Keratinocyte (primary cell): ENCODE measurements at regions not wholly inside any gene's neighbourhood (a gene's known extent, or its start where the extent isn't known, plus 50 kb on each side); places are given as distances from the start of the nearest gene placed in this dataset.

ENCODE experiments used
- EZH2 ChIP-seq: IDR thresholded peaks from one replicate; pipeline ENCODE4 v1.6.1; 2012; ENCODE audit warnings: inconsistent platforms, mild to moderate bottlenecking, low read length, moderate library complexity
- TF ChIP-seq, protein P1 (sequence below), 3 experiments: IDR thresholded peaks in 1 of 3; conservative IDR thresholded peaks in 1 of 3; optimal IDR thresholded peaks in 1 of 3; 2 replicates in 2 of 3; 3 replicates in 1 of 3; pipeline versions ENCODE3 to v1.5.1; 2011; ENCODE audit warnings: low read length in 3 of 3, mild to moderate bottlenecking in 3 of 3, moderate library complexity in 2 of 3, control low read depth in 1 of 3, inconsistent platforms in 1 of 3; ENCODE audit not compliant: insufficient read depth in 2 of 3; ENCODE audit errors: extremely low read depth in 1 of 3

- TF ChIP-seq, protein P1, sequence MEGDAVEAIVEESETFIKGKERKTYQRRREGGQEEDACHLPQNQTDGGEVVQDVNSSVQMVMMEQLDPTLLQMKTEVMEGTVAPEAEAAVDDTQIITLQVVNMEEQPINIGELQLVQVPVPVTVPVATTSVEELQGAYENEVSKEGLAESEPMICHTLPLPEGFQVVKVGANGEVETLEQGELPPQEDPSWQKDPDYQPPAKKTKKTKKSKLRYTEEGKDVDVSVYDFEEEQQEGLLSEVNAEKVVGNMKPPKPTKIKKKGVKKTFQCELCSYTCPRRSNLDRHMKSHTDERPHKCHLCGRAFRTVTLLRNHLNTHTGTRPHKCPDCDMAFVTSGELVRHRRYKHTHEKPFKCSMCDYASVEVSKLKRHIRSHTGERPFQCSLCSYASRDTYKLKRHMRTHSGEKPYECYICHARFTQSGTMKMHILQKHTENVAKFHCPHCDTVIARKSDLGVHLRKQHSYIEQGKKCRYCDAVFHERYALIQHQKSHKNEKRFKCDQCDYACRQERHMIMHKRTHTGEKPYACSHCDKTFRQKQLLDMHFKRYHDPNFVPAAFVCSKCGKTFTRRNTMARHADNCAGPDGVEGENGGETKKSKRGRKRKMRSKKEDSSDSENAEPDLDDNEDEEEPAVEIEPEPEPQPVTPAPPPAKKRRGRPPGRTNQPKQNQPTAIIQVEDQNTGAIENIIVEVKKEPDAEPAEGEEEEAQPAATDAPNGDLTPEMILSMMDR (optimal IDR thresholded peaks at IDR 0.05 in 1 of 3, IDR thresholded peaks at IDR 0.05 in 1 of 3, conservative IDR thresholded peaks at IDR 0.05 in 1 of 3; ENCODE audit: extremely low read depth in 1 of 3, insufficient read depth in 2 of 3, low read length in 3 of 3): no peak
- TF ChIP-seq EZH2: no peak
Measured at GRCh38 chr5:130815246-130815645, 349.8 kb downstream of the HINT1 start.
